ENCODE measurements at regions not wholly inside any gene's neighbourhood (a gene's known extent, or its start where the extent isn't known, plus 50 kb on each side); places are given as distances from the start of the nearest gene placed in this dataset.

DNA sequence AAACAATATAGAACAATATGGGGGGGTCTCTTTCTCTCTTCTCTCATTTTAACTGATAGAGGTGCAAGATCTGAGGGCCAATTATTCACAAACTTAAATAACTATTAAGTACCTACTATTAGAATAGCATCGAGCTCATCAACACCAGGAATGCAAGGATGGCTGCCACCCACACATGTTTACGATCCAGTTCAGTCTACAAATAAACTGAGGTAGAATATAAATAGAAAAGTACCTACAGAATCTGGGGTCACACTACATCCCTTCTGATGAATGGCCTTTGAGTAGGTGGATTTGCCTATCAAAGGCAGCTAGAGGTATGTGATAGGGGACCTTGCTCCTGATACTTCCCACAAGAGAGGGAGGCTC, 91.8 kb upstream of the ZNF366 start:
- TF ChIP-seq, protein P1, sequence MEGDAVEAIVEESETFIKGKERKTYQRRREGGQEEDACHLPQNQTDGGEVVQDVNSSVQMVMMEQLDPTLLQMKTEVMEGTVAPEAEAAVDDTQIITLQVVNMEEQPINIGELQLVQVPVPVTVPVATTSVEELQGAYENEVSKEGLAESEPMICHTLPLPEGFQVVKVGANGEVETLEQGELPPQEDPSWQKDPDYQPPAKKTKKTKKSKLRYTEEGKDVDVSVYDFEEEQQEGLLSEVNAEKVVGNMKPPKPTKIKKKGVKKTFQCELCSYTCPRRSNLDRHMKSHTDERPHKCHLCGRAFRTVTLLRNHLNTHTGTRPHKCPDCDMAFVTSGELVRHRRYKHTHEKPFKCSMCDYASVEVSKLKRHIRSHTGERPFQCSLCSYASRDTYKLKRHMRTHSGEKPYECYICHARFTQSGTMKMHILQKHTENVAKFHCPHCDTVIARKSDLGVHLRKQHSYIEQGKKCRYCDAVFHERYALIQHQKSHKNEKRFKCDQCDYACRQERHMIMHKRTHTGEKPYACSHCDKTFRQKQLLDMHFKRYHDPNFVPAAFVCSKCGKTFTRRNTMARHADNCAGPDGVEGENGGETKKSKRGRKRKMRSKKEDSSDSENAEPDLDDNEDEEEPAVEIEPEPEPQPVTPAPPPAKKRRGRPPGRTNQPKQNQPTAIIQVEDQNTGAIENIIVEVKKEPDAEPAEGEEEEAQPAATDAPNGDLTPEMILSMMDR (IDR thresholded peaks at IDR 0.05): no peak
- TF ChIP-seq POLR2A (IDR thresholded peaks at IDR 0.05): no peak

Data from Peyer's patch (tissue), 4 donors.